ENCODE measurements at regions not wholly inside any gene's neighbourhood (a gene's known extent, or its start where the extent isn't known, plus 50 kb on each side); places are given as distances from the start of the nearest gene placed in this dataset.

GRCh38 chr1:38279148-38279547, 232.6 kb upstream of the POU3F1 start:
- no peak overlapping the region for H3K4ac ChIP-seq (ENCODE audit: low read depth in 1 of 2, low read length in 2 of 2)

GRCh38 chr1:38277646-38278045, 231.1 kb upstream of the POU3F1 start:
- H2BK120ac ChIP-seq (ENCODE audit: low read depth, low read length), result no peak overlapping the region
- H3K14ac ChIP-seq (ENCODE audit: low read length in 2 of 2), result no peak overlapping the region
- no peak overlapping the region for H3K18ac ChIP-seq (ENCODE audit: low read depth in 1 of 2, low read length in 2 of 2)
- no peaks in the 10 kb centered on the region for H3K4me1 ChIP-seq (ENCODE audit: control insufficient read depth, insufficient read depth, low read depth, low read length)
- H3K79me1 ChIP-seq (replicated peaks; ENCODE audit: low read length, poor library complexity, severe bottlenecking), result no peaks in the 10 kb centered on the region
- H3K23ac ChIP-seq (ENCODE audit: low read length in 2 of 2), result no peak overlapping the region
- H3K27ac ChIP-seq (ENCODE audit: low read length, poor library complexity, severe bottlenecking), result no peak overlapping the region
- WGBS, result 60% methylated on average over 1 of the region's 2 CpGs
- no peak overlapping the region for H3K4me3 ChIP-seq (ENCODE audit: insufficient read depth in 1 of 2, low read depth in 1 of 2, low read length in 2 of 2)
- no peak overlapping the region for H2BK15ac ChIP-seq (ENCODE audit: low read depth, poor library complexity, severe bottlenecking)
- H4K91ac ChIP-seq (ENCODE audit: low read length), result no peak overlapping the region
- no peak for DNase-seq
- no peaks in the 10 kb centered on the region for H3K36me3 ChIP-seq (ENCODE audit: control insufficient read depth in 1 of 2, insufficient read depth in 2 of 2, low read depth in 1 of 2, low read length in 2 of 2)
- H3K4me2 ChIP-seq (ENCODE audit: low read length, poor library complexity, severe bottlenecking), result no peak overlapping the region
- no peak overlapping the region for H3K9ac ChIP-seq (ENCODE audit: low read length)
- H2BK12ac ChIP-seq (ENCODE audit: low read length in 2 of 2), result no peak overlapping the region
- H2BK5ac ChIP-seq (ENCODE audit: low read depth, low read length, poor library complexity, severe bottlenecking), result no peak overlapping the region
- H3K27me3 ChIP-seq (ENCODE audit: control insufficient read depth in 1 of 2, insufficient read depth in 1 of 2, low read length in 2 of 2), result peaks cover 9 to 12% of the 10 kb centered on the region in 2 experiments
- H4K8ac ChIP-seq (ENCODE audit: low read length), result no peak overlapping the region
- H2AK5ac ChIP-seq (ENCODE audit: low read length, severe bottlenecking), result no peak overlapping the region
- H3K4ac ChIP-seq (ENCODE audit: low read depth in 1 of 2, low read length in 2 of 2), result no peak overlapping the region
- no peak overlapping the region for H2AFZ ChIP-seq (ENCODE audit: low read depth, low read length)
- peaks cover 9% of the 10 kb centered on the region for H3K9me3 ChIP-seq (ENCODE audit: control insufficient read depth, low read length)

More at GRCh38 chr1:38279148-38279547, 232.6 kb upstream of the POU3F1 start:
- H2BK5ac ChIP-seq (ENCODE audit: low read depth, low read length, poor library complexity, severe bottlenecking), result no peak overlapping the region
- H3K27me3 ChIP-seq (ENCODE audit: control insufficient read depth in 1 of 2, insufficient read depth in 1 of 2, low read length in 2 of 2), result peaks cover 0 to 5% of the 10 kb centered on the region in 2 experiments
- H3K4me1 ChIP-seq (ENCODE audit: control insufficient read depth, insufficient read depth, low read depth, low read length), result no peaks in the 10 kb centered on the region
- no peak overlapping the region for H3K18ac ChIP-seq (ENCODE audit: low read depth in 1 of 2, low read length in 2 of 2)
- no peaks in the 10 kb centered on the region for H3K36me3 ChIP-seq (ENCODE audit: control insufficient read depth in 1 of 2, insufficient read depth in 2 of 2, low read depth in 1 of 2, low read length in 2 of 2)
- no peak overlapping the region for H3K4me3 ChIP-seq (ENCODE audit: insufficient read depth in 1 of 2, low read depth in 1 of 2, low read length in 2 of 2)
- peaks cover 9% of the 10 kb centered on the region for H3K9me3 ChIP-seq (ENCODE audit: control insufficient read depth, low read length)
- no peak overlapping the region for H2BK120ac ChIP-seq (ENCODE audit: low read depth, low read length)
- H3K14ac ChIP-seq (ENCODE audit: low read length in 2 of 2), result no peak overlapping the region
- H3K4me2 ChIP-seq (ENCODE audit: low read length, poor library complexity, severe bottlenecking), result no peak overlapping the region
- no peaks in the 10 kb centered on the region for H3K79me1 ChIP-seq (replicated peaks; ENCODE audit: low read length, poor library complexity, severe bottlenecking)
- no peak overlapping the region for H2AFZ ChIP-seq (ENCODE audit: low read depth, low read length)
- H2AK5ac ChIP-seq (ENCODE audit: low read length, severe bottlenecking), result no peak overlapping the region
- H3K23ac ChIP-seq (ENCODE audit: low read length in 2 of 2), result no peak overlapping the region
- no peak overlapping the region for H3K27ac ChIP-seq (ENCODE audit: low read length, poor library complexity, severe bottlenecking)
- H3K9ac ChIP-seq (ENCODE audit: low read length), result no peak overlapping the region
- H2BK12ac ChIP-seq (ENCODE audit: low read length in 2 of 2), result no peak overlapping the region
- DNase-seq, result no peak
- no peak overlapping the region for H2BK15ac ChIP-seq (ENCODE audit: low read depth, poor library complexity, severe bottlenecking)
- H4K8ac ChIP-seq (ENCODE audit: low read length), result no peak overlapping the region
- no peak overlapping the region for H4K91ac ChIP-seq (ENCODE audit: low read length)

- Histone ChIP-seq H3K27me3 (ENCODE audit: control insufficient read depth in 1 of 2, insufficient read depth in 1 of 2, low read length in 2 of 2) (peaks cover 22 to 24% of the 10 kb centered on the region in 2 experiments), H2BK15ac (ENCODE audit: low read depth, poor library complexity, severe bottlenecking) (no peak overlapping the region), H2BK12ac (ENCODE audit: low read length in 2 of 2) (no peak overlapping the region), H2BK5ac (ENCODE audit: low read depth, low read length, poor library complexity, severe bottlenecking) (no peak overlapping the region), H3K23ac (ENCODE audit: low read length in 2 of 2) (no peak overlapping the region), H4K8ac (ENCODE audit: low read length) (no peak overlapping the region), H3K4me3 (ENCODE audit: insufficient read depth in 1 of 2, low read depth in 1 of 2, low read length in 2 of 2) (no peak overlapping the region), H4K91ac (ENCODE audit: low read length) (no peak overlapping the region), H3K4ac (ENCODE audit: low read depth in 1 of 2, low read length in 2 of 2) (no peak overlapping the region), H2AK5ac (ENCODE audit: low read length, severe bottlenecking) (no peak overlapping the region), H3K18ac (ENCODE audit: low read depth in 1 of 2, low read length in 2 of 2) (no peak overlapping the region), H3K4me2 (ENCODE audit: low read length, poor library complexity, severe bottlenecking) (no peak overlapping the region), H3K36me3 (ENCODE audit: control insufficient read depth in 1 of 2, insufficient read depth in 2 of 2, low read depth in 1 of 2, low read length in 2 of 2) (no peaks in the 10 kb centered on the region), H2AFZ (ENCODE audit: low read depth, low read length) (no peak overlapping the region), H3K79me1 (replicated peaks; ENCODE audit: low read length, poor library complexity, severe bottlenecking) (no peaks in the 10 kb centered on the region), H3K4me1 (ENCODE audit: control insufficient read depth, insufficient read depth, low read depth, low read length) (no peaks in the 10 kb centered on the region), H3K9me3 (ENCODE audit: control insufficient read depth, low read length) (peaks cover 9% of the 10 kb centered on the region), H3K14ac (ENCODE audit: low read length in 2 of 2) (no peak overlapping the region), H3K9ac (ENCODE audit: low read length) (no peak overlapping the region), H3K27ac (ENCODE audit: low read length, poor library complexity, severe bottlenecking) (no peak overlapping the region), H2BK120ac (ENCODE audit: low read depth, low read length) (no peak overlapping the region)
- no peak for DNase-seq
- WGBS, result 87% methylated on average over 3 of the region's 3 CpGs
Measured at GRCh38 chr1:38275960-38276359, 229.4 kb upstream of the POU3F1 start.

- 23% methylated on average over 4 of the region's 4 CpGs for WGBS
- no peak overlapping the region for H3K18ac ChIP-seq (ENCODE audit: low read depth in 1 of 2, low read length in 2 of 2)
- H2BK12ac ChIP-seq (ENCODE audit: low read length in 2 of 2), result no peak overlapping the region
- no peak overlapping the region for H3K9ac ChIP-seq (ENCODE audit: low read length)
- H3K4me1 ChIP-seq (ENCODE audit: control insufficient read depth, insufficient read depth, low read depth, low read length), result no peaks in the 10 kb centered on the region
- no peak overlapping the region for H4K8ac ChIP-seq (ENCODE audit: low read length)
- no peak overlapping the region for H2BK120ac ChIP-seq (ENCODE audit: low read depth, low read length)
- no peak overlapping the region for H2AFZ ChIP-seq (ENCODE audit: low read depth, low read length)
- H4K91ac ChIP-seq (ENCODE audit: low read length), result no peak overlapping the region
- no peak overlapping the region for H3K14ac ChIP-seq (ENCODE audit: low read length in 2 of 2)
- no peak overlapping the region for H3K4me3 ChIP-seq (ENCODE audit: insufficient read depth in 1 of 2, low read depth in 1 of 2, low read length in 2 of 2)
- no peak overlapping the region for H3K23ac ChIP-seq (ENCODE audit: low read length in 2 of 2)
- no peak overlapping the region for H3K27ac ChIP-seq (ENCODE audit: low read length, poor library complexity, severe bottlenecking)
- no peak for DNase-seq
- no peak overlapping the region for H2BK15ac ChIP-seq (ENCODE audit: low read depth, poor library complexity, severe bottlenecking)
- H2AK5ac ChIP-seq (ENCODE audit: low read length, severe bottlenecking), result no peak overlapping the region
- H3K79me1 ChIP-seq (replicated peaks; ENCODE audit: low read length, poor library complexity, severe bottlenecking), result no peaks in the 10 kb centered on the region
- H3K4me2 ChIP-seq (ENCODE audit: low read length, poor library complexity, severe bottlenecking), result no peak overlapping the region
- H3K4ac ChIP-seq (ENCODE audit: low read depth in 1 of 2, low read length in 2 of 2), result no peak overlapping the region
- no peaks in the 10 kb centered on the region for H3K36me3 ChIP-seq (ENCODE audit: control insufficient read depth in 1 of 2, insufficient read depth in 2 of 2, low read depth in 1 of 2, low read length in 2 of 2)
- H2BK5ac ChIP-seq (ENCODE audit: low read depth, low read length, poor library complexity, severe bottlenecking), result no peak overlapping the region
- peaks cover 9% of the 10 kb centered on the region for H3K9me3 ChIP-seq (ENCODE audit: control insufficient read depth, low read length)
- peaks cover 32 to 34% of the 10 kb centered on the region in 2 experiments for H3K27me3 ChIP-seq (ENCODE audit: control insufficient read depth in 1 of 2, insufficient read depth in 1 of 2, low read length in 2 of 2)
Measured at GRCh38 chr1:38274974-38275373, 228.4 kb upstream of the POU3F1 start.

Measured in mesenchymal stem cell (in vitro differentiated cells and primary cell).